SK-N-SH (cell line): ENCODE measurements at regions not wholly inside any gene's neighbourhood (a gene's known extent, or its start where the extent isn't known, plus 50 kb on each side); places are given as distances from the start of the nearest gene placed in this dataset.

Source experiments
- CTCF ChIA-PET: fragments of 300-600, 350-600 bp; formaldehyde crosslinking; extraction: SDS; loops from one replicate; lab custom pipeline; 2021; lab: Yijun Ruan, JAX
- POLR2A ChIA-PET: fragments of 350-600 bp; sonication (Branson Sonifier 250); formaldehyde crosslinking; extraction: SDS; loops from one replicate; lab custom pipeline; 2020; ENCODE audit warnings: antibody characterized with exemption, inconsistent platforms; lab: Yijun Ruan, JAX
- DNase-seq: peaks from one replicate; pipeline ENCODE4 v3.0.0; 2012
- H2AFZ ChIP-seq: fragments of 200-600 bp; sonication (generic); 2 replicates; pipeline ENCODE4 v1.8.1; 2016; ENCODE audit warnings: antibody characterized with exemption, mild to moderate bottlenecking, low read depth
- H3F3A ChIP-seq: fragments of 200-600 bp; sonication (generic); replicated peaks from 2 replicates; pipeline ENCODE3; 2016; ENCODE audit warnings: antibody characterized with exemption, mild to moderate bottlenecking; ENCODE audit not compliant: insufficient read depth
- H3K27ac ChIP-seq, 2 experiments: fragments of 200-500 bp in 1 of 2; fragments of 200-600 bp in 1 of 2; sonication (Bioruptor generic) in 1 of 2; sonication (generic), shearing (Covaris generic) in 1 of 2; 2 replicates each; pipeline versions ENCODE4 v1.5.1 to v1.6.1; 2014 to 2016; ENCODE audit warnings: low read depth in 2 of 2, inconsistent platforms in 1 of 2, low read length in 1 of 2, mild to moderate bottlenecking in 1 of 2, mixed read lengths in 1 of 2
- H3K27me3 ChIP-seq: fragments of 200-600 bp; sonication (generic), shearing (Covaris generic); 2 replicates; pipeline ENCODE4 v1.6.1; 2016; ENCODE audit warnings: mixed run types; ENCODE audit not compliant: insufficient read depth
- H3K36me3 ChIP-seq, 2 experiments: fragments of 200-500 bp in 1 of 2; fragments of 200-600 bp in 1 of 2; sonication (Bioruptor generic) in 1 of 2; sonication (generic) in 1 of 2; replicated peaks in 1 of 2; 2 replicates each; pipeline versions ENCODE3 to v1.5.1; 2014 to 2016; ENCODE audit warnings: low read length in 1 of 2, mild to moderate bottlenecking in 1 of 2; ENCODE audit not compliant: insufficient read depth in 2 of 2, control insufficient read depth in 1 of 2
- H3K4me1 ChIP-seq, 2 experiments: fragments of 200-500 bp in 1 of 2; fragments of 200-600 bp in 1 of 2; sonication (Bioruptor generic) in 1 of 2; sonication (generic), shearing (Covaris generic) in 1 of 2; 2 replicates each; pipeline versions ENCODE4 v1.5.1 to v1.6.1; 2014 to 2016; ENCODE audit warnings: low read depth in 1 of 2, low read length in 1 of 2, mixed run types in 1 of 2; ENCODE audit not compliant: insufficient read depth in 2 of 2, control insufficient read depth in 1 of 2
- H3K4me2 ChIP-seq: fragments of 200-600 bp; sonication (generic), shearing (Covaris generic); 2 replicates; pipeline ENCODE4 v1.6.1; 2017; ENCODE audit warnings: mixed run types
- H3K4me3 ChIP-seq, 2 experiments: fragments of 200-500 bp in 1 of 2; fragments of 200-600 bp in 1 of 2; sonication (Bioruptor generic) in 1 of 2; sonication (generic), shearing (Covaris generic) in 1 of 2; 2 replicates each; pipeline versions ENCODE4 v1.5.1 to v1.8.1; 2014 to 2016; ENCODE audit warnings: low read depth in 2 of 2, inconsistent platforms in 1 of 2, low read length in 1 of 2, mild to moderate bottlenecking in 1 of 2, mixed read lengths in 1 of 2, moderate library complexity in 1 of 2
- H3K79me2 ChIP-seq: fragments of 200-600 bp; sonication (generic); 2 replicates; pipeline ENCODE4 v1.8.1; 2017; ENCODE audit warnings: mild to moderate bottlenecking; ENCODE audit not compliant: insufficient read depth
- H3K9ac ChIP-seq: fragments of 200-600 bp; sonication (generic); 2 replicates; pipeline ENCODE4 v1.6.1; 2017; ENCODE audit warnings: mixed run types
- H3K9me2 ChIP-seq: fragments of 200-600 bp; sonication (generic); 2 replicates; pipeline ENCODE4 v1.6.1; 2017; ENCODE audit warnings: mixed run types
- H3K9me3 ChIP-seq: fragments of 200-600 bp; sonication (generic); 2 replicates; pipeline ENCODE4 v1.6.1; 2017; ENCODE audit warnings: mixed run types, mild to moderate bottlenecking, moderate library complexity
- H4K20me1 ChIP-seq: fragments of 200-600 bp; sonication (generic); 2 replicates; pipeline ENCODE4 v1.6.1; 2017; ENCODE audit warnings: mild to moderate bottlenecking, mixed run types; ENCODE audit not compliant: insufficient read depth
- CHD2 ChIP-seq: fragments of 150-350 bp; IDR thresholded peaks from 2 replicates; pipeline ENCODE4 v1.6.1; 2018; ENCODE audit warnings: low read length; ENCODE audit not compliant: partially characterized antibody
- ELF1 ChIP-seq: IDR thresholded peaks from 2 replicates; pipeline ENCODE4 v1.4.0; 2012
- EP300 ChIP-seq, 2 experiments: IDR thresholded peaks; 2 replicates each; pipeline versions ENCODE4 v1.4.0 to v1.6.1; 2012; ENCODE audit warnings: borderline replicate concordance in 1 of 2, low read depth in 1 of 2, low read length in 1 of 2
- EZH2phosphoT487 ChIP-seq: fragments of 200-600 bp; sonication (generic); IDR thresholded peaks from 2 replicates; pipeline ENCODE4 v1.6.1; 2017; ENCODE audit warnings: low read depth, mixed run types, mild to moderate bottlenecking, antibody characterized with exemption, moderate library complexity, borderline replicate concordance
- FOSL2 ChIP-seq: IDR thresholded peaks from 2 replicates; pipeline ENCODE4 v1.4.0; 2012; ENCODE audit warnings: low read depth, mild to moderate bottlenecking, moderate library complexity, borderline replicate concordance
- GATA2 ChIP-seq: sonication (generic); formaldehyde crosslinking; IDR thresholded peaks from 2 replicates; pipeline ENCODE4 v1.5.0; 2020; ENCODE audit warnings: mild to moderate bottlenecking, missing genetic modification reagents
- MEF2A ChIP-seq: IDR thresholded peaks from 2 replicates; pipeline ENCODE4 v1.4.0; 2012; ENCODE audit warnings: low read depth, borderline replicate concordance
- MXI1 ChIP-seq: IDR thresholded peaks from 2 replicates; pipeline ENCODE4 v1.6.1; 2012; ENCODE audit warnings: mild to moderate bottlenecking, low read depth, low read length, improper control_type of control experiment
- NRF1 ChIP-seq: IDR thresholded peaks from 2 replicates; pipeline ENCODE4 v1.6.1; 2012; ENCODE audit warnings: low read depth, mild to moderate bottlenecking, low read length
- SIN3A ChIP-seq: IDR thresholded peaks from 2 replicates; pipeline ENCODE4 v1.6.1; 2012; ENCODE audit warnings: low read depth, mild to moderate bottlenecking, low read length, moderate library complexity, borderline replicate concordance
- SMC3 ChIP-seq: IDR thresholded peaks from 2 replicates; pipeline ENCODE4 v1.6.1; 2012; ENCODE audit warnings: low read depth, low read length, improper control_type of control experiment
- TEAD4 ChIP-seq: IDR thresholded peaks from 2 replicates; pipeline ENCODE4 v1.4.0; 2012; ENCODE audit warnings: mild to moderate bottlenecking, borderline replicate concordance; ENCODE audit not compliant: insufficient read depth
- USF1 ChIP-seq: IDR thresholded peaks from 2 replicates; pipeline ENCODE4 v1.4.0; 2012; ENCODE audit warnings: low read depth, borderline replicate concordance
- USF2 ChIP-seq: fragments of 150-350 bp; IDR thresholded peaks from 2 replicates; pipeline ENCODE4 v1.6.1; 2017; ENCODE audit warnings: antibody characterized with exemption, low read length, low read depth, borderline replicate concordance
- ZBTB33 ChIP-seq: IDR thresholded peaks from 2 replicates; pipeline ENCODE4 v1.4.0; 2012; ENCODE audit warnings: low read depth, borderline replicate concordance
- WGBS: methylation state at CpG from one replicate; pipeline ENCODE4 v1.1.6; 2017; ENCODE audit warnings: low lambda C conversion rate; 5-methylcytosine and 5-hydroxymethylcytosine counted together
- TF ChIP-seq, protein P1 (sequence below): IDR thresholded peaks from 2 replicates; pipeline ENCODE4 v1.6.1; 2012; ENCODE audit warnings: mild to moderate bottlenecking, low read depth, low read length, moderate library complexity
- TF ChIP-seq, protein P2 (sequence below): fragments of 150-350 bp; IDR thresholded peaks from 2 replicates; pipeline ENCODE4 v1.6.1; 2016; ENCODE audit warnings: mild to moderate bottlenecking, low read depth, low read length

DNA sequence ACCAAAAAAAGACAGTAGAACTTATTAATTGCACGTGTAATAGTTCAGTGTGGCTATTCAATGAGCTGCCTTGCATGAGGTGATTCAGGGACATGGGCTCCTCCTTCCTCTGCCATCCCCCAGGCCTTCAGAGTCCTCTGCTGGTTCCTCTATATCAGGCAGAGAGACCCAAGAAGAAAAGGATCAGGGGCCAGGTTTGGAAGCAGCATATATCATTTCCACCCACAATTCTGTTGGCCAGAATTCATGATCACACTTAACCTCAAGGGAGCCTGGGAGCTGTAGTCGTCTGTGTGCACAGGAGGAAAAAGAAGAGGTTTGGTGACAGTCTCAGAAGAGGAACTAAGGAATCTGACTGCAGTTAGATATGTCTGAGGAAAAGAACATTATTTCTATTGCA lies 114.0 kb upstream of the GLS start:
- 87% methylated on average over 2 of the region's 2 CpGs for WGBS
- Histone ChIP-seq H3K4me2 (no peak overlapping the region), H3K9me3 (no peaks in the 10 kb centered on the region), H2AFZ (no peak overlapping the region), H3K9me2 (no peaks in the 10 kb centered on the region), H3K36me3 (no peaks in the 10 kb centered on the region), H4K20me1 (no peaks in the 10 kb centered on the region), H3K79me2 (no peaks in the 10 kb centered on the region), H3K4me3 (no peak overlapping the region), H3K27ac (no peak overlapping the region), H3K4me1 (peaks cover 0 to 2% of the 10 kb centered on the region in 2 experiments; a peak in 1 of 4 replicates), H3K27me3 (no peaks in the 10 kb centered on the region), H3K9ac (no peak overlapping the region), H3F3A (peaks cover 5% of the 10 kb centered on the region)
- CTCF ChIA-PET = interaction anchor here (1.5 kb wide), 1 partner anchor 14 kb away, joined by 5 read pairs; no protein-coding TSS in a partner anchor
- TF ChIP-seq GATA2 (no peak), MEF2A (no peak), MXI1 (no peak), EP300 (IDR thresholded peaks at IDR 0.05; ENCODE audit: borderline replicate concordance in 1 of 2, low read depth in 1 of 2, low read length in 1 of 2) (no peak), SMC3 (no peak), TEAD4 (no peak), USF2 (no peak)
- TF ChIP-seq, protein P1, sequence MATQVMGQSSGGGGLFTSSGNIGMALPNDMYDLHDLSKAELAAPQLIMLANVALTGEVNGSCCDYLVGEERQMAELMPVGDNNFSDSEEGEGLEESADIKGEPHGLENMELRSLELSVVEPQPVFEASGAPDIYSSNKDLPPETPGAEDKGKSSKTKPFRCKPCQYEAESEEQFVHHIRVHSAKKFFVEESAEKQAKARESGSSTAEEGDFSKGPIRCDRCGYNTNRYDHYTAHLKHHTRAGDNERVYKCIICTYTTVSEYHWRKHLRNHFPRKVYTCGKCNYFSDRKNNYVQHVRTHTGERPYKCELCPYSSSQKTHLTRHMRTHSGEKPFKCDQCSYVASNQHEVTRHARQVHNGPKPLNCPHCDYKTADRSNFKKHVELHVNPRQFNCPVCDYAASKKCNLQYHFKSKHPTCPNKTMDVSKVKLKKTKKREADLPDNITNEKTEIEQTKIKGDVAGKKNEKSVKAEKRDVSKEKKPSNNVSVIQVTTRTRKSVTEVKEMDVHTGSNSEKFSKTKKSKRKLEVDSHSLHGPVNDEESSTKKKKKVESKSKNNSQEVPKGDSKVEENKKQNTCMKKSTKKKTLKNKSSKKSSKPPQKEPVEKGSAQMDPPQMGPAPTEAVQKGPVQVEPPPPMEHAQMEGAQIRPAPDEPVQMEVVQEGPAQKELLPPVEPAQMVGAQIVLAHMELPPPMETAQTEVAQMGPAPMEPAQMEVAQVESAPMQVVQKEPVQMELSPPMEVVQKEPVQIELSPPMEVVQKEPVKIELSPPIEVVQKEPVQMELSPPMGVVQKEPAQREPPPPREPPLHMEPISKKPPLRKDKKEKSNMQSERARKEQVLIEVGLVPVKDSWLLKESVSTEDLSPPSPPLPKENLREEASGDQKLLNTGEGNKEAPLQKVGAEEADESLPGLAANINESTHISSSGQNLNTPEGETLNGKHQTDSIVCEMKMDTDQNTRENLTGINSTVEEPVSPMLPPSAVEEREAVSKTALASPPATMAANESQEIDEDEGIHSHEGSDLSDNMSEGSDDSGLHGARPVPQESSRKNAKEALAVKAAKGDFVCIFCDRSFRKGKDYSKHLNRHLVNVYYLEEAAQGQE = no peak
- POLR2A ChIA-PET = no interaction called here
- no peak for DNase-seq

DNA sequence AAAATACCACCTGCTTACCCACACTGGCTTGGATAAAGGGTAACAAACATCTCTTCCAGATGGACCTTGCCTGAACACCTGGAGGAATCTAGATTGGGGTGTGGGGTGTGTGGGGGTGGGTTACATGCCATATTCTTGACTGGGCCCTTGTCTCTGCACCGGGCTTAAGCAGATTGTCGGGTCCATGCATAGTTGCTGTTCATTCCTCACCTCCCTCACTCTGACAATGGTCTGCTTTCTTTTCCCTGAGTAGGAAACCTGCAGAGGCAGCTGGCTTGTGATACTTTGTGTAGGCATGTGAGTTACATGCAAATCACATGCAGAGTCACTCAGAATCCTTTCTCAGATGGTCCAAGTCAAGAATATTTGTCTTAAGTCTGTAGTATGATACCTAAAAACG lies 112.8 kb upstream of the GLS start:
- no peaks in the 10 kb centered on the region for H3K36me3 ChIP-seq
- H3K9me2 ChIP-seq = no peaks in the 10 kb centered on the region
- peaks cover 5% of the 10 kb centered on the region for H3F3A ChIP-seq
- H3K27ac ChIP-seq = no peak overlapping the region
- peaks cover 0 to 2% of the 10 kb centered on the region in 2 experiments; a peak in 1 of 4 replicates for H3K4me1 ChIP-seq
- H3K9ac ChIP-seq = no peak overlapping the region
- no peak overlapping the region for H3K4me3 ChIP-seq
- no peaks in the 10 kb centered on the region for H4K20me1 ChIP-seq
- no peaks in the 10 kb centered on the region for H3K79me2 ChIP-seq
- H3K9me3 ChIP-seq = no peaks in the 10 kb centered on the region
- ChIA-PET CTCF (interaction anchor here (1.0 kb wide), 1 partner anchor 13 kb away, joined by 3 read pairs; no protein-coding TSS in a partner anchor), POLR2A (no interaction called here)
- no peaks in the 10 kb centered on the region for H3K27me3 ChIP-seq
- no peak overlapping the region for H3K4me2 ChIP-seq
- DNase-seq = no peak
- 87% methylated on average over 3 of the region's 3 CpGs for WGBS
- H2AFZ ChIP-seq = no peak overlapping the region
- TF ChIP-seq SIN3A (no peak), TEAD4 (no peak), ELF1 (no peak), EZH2phosphoT487 (no peak), FOSL2 (no peak), ZBTB33 (no peak), GATA2 (no peak), USF2 (no peak), CHD2 (no peak), NRF1 (no peak), USF1 (no peak), EP300 (IDR thresholded peaks at IDR 0.05; ENCODE audit: borderline replicate concordance in 1 of 2, low read depth in 1 of 2, low read length in 1 of 2) (no peak)
- TF ChIP-seq, protein P2, sequence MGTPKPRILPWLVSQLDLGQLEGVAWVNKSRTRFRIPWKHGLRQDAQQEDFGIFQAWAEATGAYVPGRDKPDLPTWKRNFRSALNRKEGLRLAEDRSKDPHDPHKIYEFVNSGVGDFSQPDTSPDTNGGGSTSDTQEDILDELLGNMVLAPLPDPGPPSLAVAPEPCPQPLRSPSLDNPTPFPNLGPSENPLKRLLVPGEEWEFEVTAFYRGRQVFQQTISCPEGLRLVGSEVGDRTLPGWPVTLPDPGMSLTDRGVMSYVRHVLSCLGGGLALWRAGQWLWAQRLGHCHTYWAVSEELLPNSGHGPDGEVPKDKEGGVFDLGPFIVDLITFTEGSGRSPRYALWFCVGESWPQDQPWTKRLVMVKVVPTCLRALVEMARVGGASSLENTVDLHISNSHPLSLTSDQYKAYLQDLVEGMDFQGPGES = no peak
